KOPT-K1 (cell line): ENCODE measurements at regions not wholly inside any gene's neighbourhood (a gene's known extent, or its start where the extent isn't known, plus 50 kb on each side); places are given as distances from the start of the nearest gene placed in this dataset.

ENCODE experiments used
- H3K27ac ChIP-seq: fragments of 200-600 bp; sonication (generic); 2 replicates; pipeline ENCODE4 v1.5.1; 2016; ENCODE audit warnings: antibody characterized with exemption, mild to moderate bottlenecking, low read depth, low read length; ENCODE audit not compliant: poor library complexity, severe bottlenecking
- H3K36me3 ChIP-seq: fragments of 200-600 bp; sonication (generic); 2 replicates; pipeline ENCODE4 v1.5.1; 2017; ENCODE audit warnings: antibody characterized with exemption, mild to moderate bottlenecking, low read length, moderate library complexity; ENCODE audit not compliant: insufficient read depth
- H3K9me3 ChIP-seq: fragments of 200-600 bp; sonication (generic); 2 replicates; pipeline ENCODE4 v1.5.1; 2017; ENCODE audit warnings: antibody characterized with exemption, low read length, mild to moderate bottlenecking; ENCODE audit not compliant: insufficient read depth, poor library complexity, severe bottlenecking

- H3K9me3 ChIP-seq, result peaks cover 5% of the 10 kb centered on the region
- H3K36me3 ChIP-seq, result no peaks in the 10 kb centered on the region
- H3K27ac ChIP-seq, result no peak overlapping the region
Measured at GRCh38 chr6:28748192-28748591, 175.6 kb downstream of the TRIM27 start.

GRCh38 chr6:28750926-28751458 is 172.8 kb downstream of the TRIM27 start:
- no peak overlapping the region for H3K27ac ChIP-seq
- no peaks in the 10 kb centered on the region for H3K36me3 ChIP-seq
- H3K9me3 ChIP-seq, result peaks cover 5% of the 10 kb centered on the region

- Histone ChIP-seq H3K9me3 (peaks cover 5% of the 10 kb centered on the region), H3K36me3 (no peaks in the 10 kb centered on the region), H3K27ac (no peak overlapping the region)
Measured at GRCh38 chr6:28751514-28751913, 172.3 kb downstream of the TRIM27 start.

- no peak overlapping the region for H3K27ac ChIP-seq
- H3K9me3 ChIP-seq, result peaks cover 5% of the 10 kb centered on the region
- H3K36me3 ChIP-seq, result no peaks in the 10 kb centered on the region
Measured at GRCh38 chr6:28751963-28752350, 171.8 kb downstream of the TRIM27 start.

- Histone ChIP-seq H3K36me3 (no peaks in the 10 kb centered on the region), H3K27ac (no peak overlapping the region), H3K9me3 (no peaks in the 10 kb centered on the region)
Measured at GRCh38 chr6:28757429-28758045, 166.2 kb downstream of the TRIM27 start.

- Histone ChIP-seq H3K27ac (no peak overlapping the region), H3K9me3 (no peaks in the 10 kb centered on the region), H3K36me3 (no peaks in the 10 kb centered on the region)
Measured at GRCh38 chr6:28758046-28758817, 165.6 kb downstream of the TRIM27 start.

- H3K27ac ChIP-seq, result no peak overlapping the region
- H3K9me3 ChIP-seq, result no peaks in the 10 kb centered on the region
- H3K36me3 ChIP-seq, result no peaks in the 10 kb centered on the region
Measured at GRCh38 chr6:28758818-28759235, 165.0 kb downstream of the TRIM27 start.

- Histone ChIP-seq H3K9me3 (no peaks in the 10 kb centered on the region), H3K36me3 (no peaks in the 10 kb centered on the region), H3K27ac (no peak overlapping the region)
Measured at GRCh38 chr6:28764014-28764723, 159.6 kb downstream of the TRIM27 start.

GRCh38 chr6:28764761-28765282 is 159.0 kb downstream of the TRIM27 start:
- Histone ChIP-seq H3K9me3 (no peaks in the 10 kb centered on the region), H3K36me3 (no peaks in the 10 kb centered on the region), H3K27ac (no peak overlapping the region)

GRCh38 chr6:28765978-28766351 is 157.8 kb downstream of the TRIM27 start:
- no peaks in the 10 kb centered on the region for H3K36me3 ChIP-seq
- no peaks in the 10 kb centered on the region for H3K9me3 ChIP-seq
- no peak overlapping the region for H3K27ac ChIP-seq

GRCh38 chr6:28766426-28766825 is 157.4 kb downstream of the TRIM27 start:
- Histone ChIP-seq H3K27ac (no peak overlapping the region), H3K36me3 (no peaks in the 10 kb centered on the region), H3K9me3 (no peaks in the 10 kb centered on the region)

- Histone ChIP-seq H3K27ac (no peak overlapping the region), H3K36me3 (no peaks in the 10 kb centered on the region), H3K9me3 (no peaks in the 10 kb centered on the region)
Measured at GRCh38 chr6:28767133-28767532, 156.7 kb downstream of the TRIM27 start.

- Histone ChIP-seq H3K9me3 (no peaks in the 10 kb centered on the region), H3K36me3 (no peaks in the 10 kb centered on the region), H3K27ac (no peak overlapping the region)
Measured at GRCh38 chr6:28767691-28768090, 156.1 kb downstream of the TRIM27 start.

GRCh38 chr6:28768187-28768913 is 155.4 kb downstream of the TRIM27 start:
- no peaks in the 10 kb centered on the region for H3K36me3 ChIP-seq
- H3K9me3 ChIP-seq, result no peaks in the 10 kb centered on the region
- H3K27ac ChIP-seq, result no peak overlapping the region
